HEK293 (cell line): ENCODE measurements at regions not wholly inside any gene's neighbourhood (a gene's known extent, or its start where the extent isn't known, plus 50 kb on each side); places are given as distances from the start of the nearest gene placed in this dataset.

ENCODE experiments used
- CTCF ChIA-PET: fragments of 350-600 bp; formaldehyde crosslinking; extraction: SDS; loops from one replicate; lab custom pipeline; 2021; ENCODE audit warnings: antibody characterized with exemption; lab: Yijun Ruan, JAX
- POLR2A ChIA-PET: fragments of 300-600 bp; formaldehyde crosslinking; extraction: SDS; loops from one replicate; lab custom pipeline; 2020; ENCODE audit warnings: antibody characterized with exemption, inconsistent platforms; lab: Yijun Ruan, JAX
- H3K27ac ChIP-seq: fragments of 200-500 bp; sonication (Bioruptor generic); 2 replicates; pipeline ENCODE4 v1.5.1; 2014; ENCODE audit warnings: low read depth, low read length, control low read depth, inconsistent platforms; ENCODE audit errors: extremely low read depth
- H3K36me3 ChIP-seq, 2 experiments: fragments of 200-500 bp in 1 of 2; sonication (Bioruptor generic) in 1 of 2; 1 replicate in 1 of 2; 2 replicates in 1 of 2; pipeline ENCODE4 v1.5.1; 2014 to 2017; ENCODE audit warnings: inconsistent platforms in 2 of 2, low read length in 2 of 2; ENCODE audit not compliant: control insufficient read depth in 2 of 2, insufficient read depth in 1 of 2
- H3K4me1 ChIP-seq: fragments of 200-500 bp; sonication (Bioruptor generic); 2 replicates; pipeline ENCODE4 v1.5.1; 2014; ENCODE audit warnings: mild to moderate bottlenecking, low read length, inconsistent platforms; ENCODE audit not compliant: control insufficient read depth, insufficient read depth
- H3K4me3 ChIP-seq: 2 replicates; pipeline ENCODE4 v1.5.1; 2011; ENCODE audit warnings: low read depth, mild to moderate bottlenecking, control low read depth, low read length, moderate library complexity
- H3K9me3 ChIP-seq: fragments of 200-500 bp; sonication (Bioruptor generic); 2 replicates; pipeline ENCODE4 v1.5.1; 2014; ENCODE audit warnings: low read depth, low read length, inconsistent platforms; ENCODE audit not compliant: control insufficient read depth, insufficient read depth
- BCL11A ChIP-seq: fragments of 450-650 bp; formaldehyde crosslinking; IDR thresholded peaks from 2 replicates; pipeline ENCODE4 v1.5.1; 2016; ENCODE audit warnings: low read depth, missing biosample characterization, missing genetic modification characterization
- GLI2 ChIP-seq: fragments of 450-650 bp; formaldehyde crosslinking; IDR thresholded peaks from 2 replicates; pipeline ENCODE4; 2017; ENCODE audit warnings: missing biosample characterization, missing genetic modification characterization, low read depth, borderline replicate concordance
- GLI4 ChIP-seq: fragments of 450-650 bp; formaldehyde crosslinking; IDR thresholded peaks from 2 replicates; pipeline ENCODE4 v1.5.1; 2016; ENCODE audit warnings: missing biosample characterization, missing genetic modification characterization
- GLIS2 ChIP-seq: fragments of 450-650 bp; formaldehyde crosslinking; IDR thresholded peaks from 2 replicates; pipeline ENCODE4 v1.5.1; 2016; ENCODE audit warnings: missing biosample characterization, missing genetic modification characterization
- OVOL3 ChIP-seq: fragments of 450-650 bp; formaldehyde crosslinking; IDR thresholded peaks from 2 replicates; pipeline ENCODE4 v1.5.1; 2016; ENCODE audit warnings: missing biosample characterization, missing genetic modification characterization
- YY2 ChIP-seq: fragments of 450-650 bp; formaldehyde crosslinking; IDR thresholded peaks from 2 replicates; pipeline ENCODE4 v1.5.1; 2016; ENCODE audit warnings: missing biosample characterization, missing genetic modification characterization
- ZBTB10 ChIP-seq: fragments of 450-650 bp; formaldehyde crosslinking; IDR thresholded peaks from 2 replicates; pipeline ENCODE4 v1.5.1; 2016; ENCODE audit warnings: missing biosample characterization, missing genetic modification characterization
- ZBTB8A ChIP-seq: fragments of 450-650 bp; formaldehyde crosslinking; IDR thresholded peaks from 2 replicates; pipeline ENCODE4 v1.5.1; 2016; ENCODE audit warnings: missing biosample characterization, missing genetic modification characterization
- ZFHX2 ChIP-seq: fragments of 450-650 bp; formaldehyde crosslinking; conservative IDR thresholded peaks from 2 replicates; pipeline ENCODE4 v1.5.1; 2016; ENCODE audit warnings: missing biosample characterization, missing genetic modification characterization
- ZFP41 ChIP-seq: fragments of 450-650 bp; formaldehyde crosslinking; IDR thresholded peaks from 2 replicates; pipeline ENCODE4 v1.5.1; 2016; ENCODE audit warnings: missing biosample characterization, missing genetic modification characterization, borderline replicate concordance
- ZFP69B ChIP-seq: fragments of 450-650 bp; formaldehyde crosslinking; IDR thresholded peaks from 2 replicates; pipeline ENCODE4 v1.5.1; 2016; ENCODE audit warnings: missing biosample characterization, missing genetic modification characterization
- ZNF140 ChIP-seq: fragments of 450-650 bp; formaldehyde crosslinking; IDR thresholded peaks from 2 replicates; pipeline ENCODE4 v1.5.1; 2016; ENCODE audit warnings: missing biosample characterization, missing genetic modification characterization
- ZNF2 ChIP-seq: fragments of 450-650 bp; formaldehyde crosslinking; IDR thresholded peaks from 2 replicates; pipeline ENCODE4 v1.5.1; 2016; ENCODE audit warnings: missing biosample characterization, missing genetic modification characterization
- ZNF214 ChIP-seq: fragments of 450-650 bp; formaldehyde crosslinking; IDR thresholded peaks from 2 replicates; pipeline ENCODE4 v1.5.1; 2017; ENCODE audit warnings: missing biosample characterization, mild to moderate bottlenecking, missing genetic modification characterization, borderline replicate concordance
- ZNF26 ChIP-seq: fragments of 450-650 bp; formaldehyde crosslinking; IDR thresholded peaks from 2 replicates; pipeline ENCODE4 v1.5.1; 2016; ENCODE audit warnings: missing biosample characterization, missing genetic modification characterization
- ZNF391 ChIP-seq: fragments of 450-650 bp; formaldehyde crosslinking; IDR thresholded peaks from 2 replicates; pipeline ENCODE4 v1.5.1; 2016; ENCODE audit warnings: low read depth, missing biosample characterization, missing genetic modification characterization, borderline replicate concordance
- ZNF433 ChIP-seq: fragments of 450-650 bp; formaldehyde crosslinking; IDR thresholded peaks from 2 replicates; pipeline ENCODE4 v1.5.1; 2016; ENCODE audit warnings: missing biosample characterization, missing genetic modification characterization, low read depth
- ZNF560 ChIP-seq: fragments of 450-650 bp; formaldehyde crosslinking; IDR thresholded peaks from 2 replicates; pipeline ENCODE4 v1.5.1; 2017; ENCODE audit warnings: missing biosample characterization, missing genetic modification characterization, borderline replicate concordance
- ZNF561 ChIP-seq: fragments of 450-650 bp; IDR thresholded peaks from 2 replicates; pipeline ENCODE4 v1.5.1; 2018; ENCODE audit warnings: missing biosample characterization, missing genetic modification characterization, borderline replicate concordance
- ZNF660 ChIP-seq: fragments of 450-650 bp; IDR thresholded peaks from 2 replicates; pipeline ENCODE4 v1.5.1; 2018; ENCODE audit warnings: missing biosample characterization, mild to moderate bottlenecking, missing genetic modification characterization
- ZNF707 ChIP-seq: fragments of 450-650 bp; formaldehyde crosslinking; IDR thresholded peaks from 2 replicates; pipeline ENCODE4 v1.5.1; 2016; ENCODE audit warnings: missing biosample characterization, missing genetic modification characterization
- ZNF768 ChIP-seq: fragments of 450-650 bp; formaldehyde crosslinking; IDR thresholded peaks from 2 replicates; pipeline ENCODE4 v1.5.1; 2018; ENCODE audit warnings: missing biosample characterization, mild to moderate bottlenecking, missing genetic modification characterization
- ZNF777 ChIP-seq: fragments of 450-650 bp; formaldehyde crosslinking; IDR thresholded peaks from 2 replicates; pipeline ENCODE4 v1.5.1; 2017; ENCODE audit warnings: missing biosample characterization, missing genetic modification characterization, borderline replicate concordance
- ZXDB ChIP-seq: fragments of 450-650 bp; formaldehyde crosslinking; IDR thresholded peaks from 2 replicates; pipeline ENCODE4 v1.5.1; 2016; ENCODE audit warnings: missing biosample characterization, missing genetic modification characterization
- TF ChIP-seq, protein P1 (sequence below): fragments of 450-650 bp; formaldehyde crosslinking; IDR thresholded peaks from 2 replicates; pipeline ENCODE4 v1.5.1; 2016; ENCODE audit warnings: missing biosample characterization, missing genetic modification characterization, low read depth
- TF ChIP-seq, protein P2 (sequence below): fragments of 450-650 bp; formaldehyde crosslinking; IDR thresholded peaks from 2 replicates; pipeline ENCODE4 v1.5.1; 2016; ENCODE audit warnings: missing biosample characterization, missing genetic modification characterization, borderline replicate concordance

DNA sequence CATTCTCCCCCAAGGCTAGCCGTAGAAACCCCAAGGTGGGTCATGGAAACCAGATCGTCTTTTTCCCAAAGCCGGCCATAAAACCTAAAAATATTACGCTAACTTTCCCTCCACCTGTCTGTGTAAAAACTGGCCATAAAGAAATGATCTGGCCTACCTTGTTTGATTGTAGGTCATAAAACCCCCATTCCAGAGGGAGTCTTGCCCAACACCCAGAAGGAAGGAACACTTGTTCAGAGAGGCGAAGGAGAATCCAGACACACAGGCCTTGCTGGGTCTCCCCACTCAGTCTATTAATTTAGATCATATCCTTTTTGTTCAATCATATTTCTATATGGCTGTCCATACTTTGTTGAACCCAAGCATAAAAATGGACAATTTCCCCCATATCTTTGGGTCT, 344.7 kb downstream of the HRH4 start:
- Histone ChIP-seq H3K27ac (no peak overlapping the region), H3K4me1 (no peaks in the 10 kb centered on the region), H3K9me3 (no peaks in the 10 kb centered on the region), H3K4me3 (no peak overlapping the region), H3K36me3 (no peaks in the 10 kb centered on the region)
- ChIA-PET CTCF (no interaction called here), POLR2A (no interaction called here)
- no peak for TF ChIP-seq ZNF777 (tag by site-specific recombination)
- TF ChIP-seq ZNF214 = no peak
- no peak for TF ChIP-seq ZBTB10 (tag by site-specific recombination)
- no peak for TF ChIP-seq ZNF768
- TF ChIP-seq ZNF140 (tag by site-specific recombination) = no peak
- no peak for TF ChIP-seq GLI2 (tag by site-specific recombination)
- no peak for TF ChIP-seq GLIS2 (tag by site-specific recombination)
- TF ChIP-seq ZNF560 (tag by site-specific recombination) = no peak
- TF ChIP-seq YY2 = no peak

- Histone ChIP-seq H3K4me3 (no peak overlapping the region), H3K27ac (no peak overlapping the region), H3K9me3 (no peaks in the 10 kb centered on the region), H3K4me1 (no peaks in the 10 kb centered on the region), H3K36me3 (no peaks in the 10 kb centered on the region)
- ChIA-PET CTCF (interaction anchor here (0.7 to 1.3 kb wide), 2 partner anchors 10 to 14 kb away, joined by 3 read pairs; no protein-coding TSS in a partner anchor), POLR2A (no interaction called here)
- TF ChIP-seq BCL11A (no peak), ZNF433 (no peak), ZFP41 (tag by site-specific recombination) (no peak), ZNF391 (tag by site-specific recombination) (no peak), ZNF660 (no peak), ZFP69B (tag by site-specific recombination) (no peak), ZNF707 (tag by site-specific recombination) (no peak), ZBTB8A (tag by site-specific recombination) (no peak), ZNF560 (tag by site-specific recombination) (no peak), GLI4 (tag by site-specific recombination) (no peak), ZFHX2 (tag by site-specific recombination) (no peak), OVOL3 (tag by site-specific recombination) (no peak), ZXDB (tag by site-specific recombination) (no peak), ZNF2 (tag by site-specific recombination) (no peak), ZNF26 (tag by site-specific recombination) (no peak), ZNF561 (tag by site-specific recombination) (no peak)
- TF ChIP-seq, protein P1, sequence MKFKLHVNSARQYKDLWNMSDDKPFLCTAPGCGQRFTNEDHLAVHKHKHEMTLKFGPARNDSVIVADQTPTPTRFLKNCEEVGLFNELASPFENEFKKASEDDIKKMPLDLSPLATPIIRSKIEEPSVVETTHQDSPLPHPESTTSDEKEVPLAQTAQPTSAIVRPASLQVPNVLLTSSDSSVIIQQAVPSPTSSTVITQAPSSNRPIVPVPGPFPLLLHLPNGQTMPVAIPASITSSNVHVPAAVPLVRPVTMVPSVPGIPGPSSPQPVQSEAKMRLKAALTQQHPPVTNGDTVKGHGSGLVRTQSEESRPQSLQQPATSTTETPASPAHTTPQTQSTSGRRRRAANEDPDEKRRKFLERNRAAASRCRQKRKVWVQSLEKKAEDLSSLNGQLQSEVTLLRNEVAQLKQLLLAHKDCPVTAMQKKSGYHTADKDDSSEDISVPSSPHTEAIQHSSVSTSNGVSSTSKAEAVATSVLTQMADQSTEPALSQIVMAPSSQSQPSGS (tag by site-specific recombination) = no peak
- TF ChIP-seq, protein P2, sequence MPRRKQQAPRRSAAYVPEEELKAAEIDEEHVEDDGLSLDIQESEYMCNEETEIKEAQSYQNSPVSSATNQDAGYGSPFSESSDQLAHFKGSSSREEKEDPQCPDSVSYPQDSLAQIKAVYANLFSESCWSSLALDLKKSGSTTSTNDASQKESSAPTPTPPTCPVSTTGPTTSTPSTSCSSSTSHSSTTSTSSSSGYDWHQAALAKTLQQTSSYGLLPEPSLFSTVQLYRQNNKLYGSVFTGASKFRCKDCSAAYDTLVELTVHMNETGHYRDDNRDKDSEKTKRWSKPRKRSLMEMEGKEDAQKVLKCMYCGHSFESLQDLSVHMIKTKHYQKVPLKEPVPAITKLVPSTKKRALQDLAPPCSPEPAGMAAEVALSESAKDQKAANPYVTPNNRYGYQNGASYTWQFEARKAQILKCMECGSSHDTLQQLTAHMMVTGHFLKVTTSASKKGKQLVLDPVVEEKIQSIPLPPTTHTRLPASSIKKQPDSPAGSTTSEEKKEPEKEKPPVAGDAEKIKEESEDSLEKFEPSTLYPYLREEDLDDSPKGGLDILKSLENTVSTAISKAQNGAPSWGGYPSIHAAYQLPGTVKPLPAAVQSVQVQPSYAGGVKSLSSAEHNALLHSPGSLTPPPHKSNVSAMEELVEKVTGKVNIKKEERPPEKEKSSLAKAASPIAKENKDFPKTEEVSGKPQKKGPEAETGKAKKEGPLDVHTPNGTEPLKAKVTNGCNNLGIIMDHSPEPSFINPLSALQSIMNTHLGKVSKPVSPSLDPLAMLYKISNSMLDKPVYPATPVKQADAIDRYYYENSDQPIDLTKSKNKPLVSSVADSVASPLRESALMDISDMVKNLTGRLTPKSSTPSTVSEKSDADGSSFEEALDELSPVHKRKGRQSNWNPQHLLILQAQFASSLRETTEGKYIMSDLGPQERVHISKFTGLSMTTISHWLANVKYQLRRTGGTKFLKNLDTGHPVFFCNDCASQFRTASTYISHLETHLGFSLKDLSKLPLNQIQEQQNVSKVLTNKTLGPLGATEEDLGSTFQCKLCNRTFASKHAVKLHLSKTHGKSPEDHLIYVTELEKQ (tag by site-specific recombination) = no peak
Measured at GRCh38 chr18:24809173-24809950, 348.9 kb downstream of the HRH4 start.
